GM12878 (cell line): ENCODE measurements at regions not wholly inside any gene's neighbourhood (a gene's known extent, or its start where the extent isn't known, plus 50 kb on each side); places are given as distances from the start of the nearest gene placed in this dataset.

Experiments
- ATAC-seq: fragments of 200-7000 bp; cut with Tn5 transposase; 3 replicates; pipeline ENCODE4 v1.9.1; 2020; ENCODE audit warnings: mild to moderate bottlenecking, moderate library complexity
- BruUV-seq: library from RNA; stranded (reverse); fragments of 400-500 nt; replicated peaks from 2 replicates; lab custom pipeline; 2021; lab: Mats Ljungman, UMichigan
- CTCF ChIA-PET: fragments of 300-600 bp; sonication (Branson Sonifier 250); formaldehyde crosslinking; extraction: SDS; loops from one replicate; lab custom pipeline; 2021; ENCODE audit warnings: inconsistent platforms; lab: Yijun Ruan, JAX
- POLR2A ChIA-PET: fragments of 350-600 bp; formaldehyde crosslinking; extraction: SDS; loops from one replicate; lab custom pipeline; 2021; ENCODE audit warnings: inconsistent platforms; lab: Charles Lee
- RAD21 ChIA-PET: fragments of 300-600 bp; sonication (Branson Sonifier 250); formaldehyde crosslinking; loops from one replicate; lab custom pipeline; 2023; ENCODE audit warnings: antibody characterized with exemption; ENCODE audit not compliant: unreplicated experiment; lab: Charles Lee
- SMC1A ChIA-PET: fragments of 300-600 bp; sonication (Branson Sonifier 250); formaldehyde crosslinking; loops from one replicate; lab custom pipeline; 2023; ENCODE audit not compliant: unreplicated experiment, uncharacterized antibody; lab: Charles Lee
- DNase-seq: peaks from one replicate; pipeline ENCODE4 v3.0.0-alpha.2; 2011; ENCODE audit warnings: low read depth, low spot score
- FAIRE-seq: peaks from 3 replicates; lab custom pipeline; 2011; peaks lifted over from hg19 to GRCh38; lab: Jason Lieb, UNC
- H2AFZ ChIP-seq: 2 replicates; pipeline ENCODE4 v1.6.0; 2011; ENCODE audit warnings: low read depth, low read length, control low read depth; ENCODE audit not compliant: control insufficient read depth
- H3K27ac ChIP-seq: 2 replicates; pipeline ENCODE4 v1.5.1; 2011; ENCODE audit warnings: control low read depth; ENCODE audit not compliant: control insufficient read depth, insufficient read depth
- H3K27me3 ChIP-seq, 2 experiments: replicated peaks in 1 of 2; 2 replicates each; pipeline versions ENCODE4 v1.6.0 to v1.6.1; 2011; ENCODE audit warnings: low read length in 1 of 2; ENCODE audit not compliant: control insufficient read depth in 2 of 2, insufficient read depth in 2 of 2
- H3K36me3 ChIP-seq, 2 experiments: 2 replicates each; pipeline ENCODE4 v1.5.1; 2011; ENCODE audit warnings: low read length in 1 of 2; ENCODE audit not compliant: control insufficient read depth in 2 of 2, insufficient read depth in 2 of 2
- H3K4me1 ChIP-seq: 2 replicates; pipeline ENCODE4 v1.6.1; 2011; ENCODE audit warnings: mild to moderate bottlenecking, low read length, moderate library complexity, mixed read lengths; ENCODE audit not compliant: control insufficient read depth, insufficient read depth
- H3K4me2 ChIP-seq: 2 replicates; pipeline ENCODE4 v1.6.0; 2011; ENCODE audit warnings: control low read depth; ENCODE audit not compliant: control insufficient read depth, insufficient read depth
- H3K4me3 ChIP-seq: fragments of 200-600 bp; sonication (generic); 2 replicates; pipeline ENCODE4 v1.5.1; 2016
- H3K79me2 ChIP-seq: 2 replicates; pipeline ENCODE4 v1.6.0; 2011; ENCODE audit warnings: low read length; ENCODE audit not compliant: control insufficient read depth, insufficient read depth
- H3K9ac ChIP-seq: 2 replicates; pipeline ENCODE4 v1.8.0; 2011; ENCODE audit warnings: low read length, control low read depth, mixed read lengths; ENCODE audit not compliant: control insufficient read depth, insufficient read depth
- H3K9me3 ChIP-seq: replicated peaks from 3 replicates; pipeline ENCODE4 v1.5.1; 2011; ENCODE audit warnings: mild to moderate bottlenecking, low read length; ENCODE audit not compliant: control insufficient read depth, insufficient read depth
- H4K20me1 ChIP-seq: 2 replicates; pipeline ENCODE4 v1.6.0; 2011; ENCODE audit not compliant: control insufficient read depth, insufficient read depth
- CBFB ChIP-seq: IDR thresholded peaks from 2 replicates; pipeline ENCODE4 v1.6.1; 2016; ENCODE audit warnings: antibody characterized with exemption, low read depth
- E2F4 ChIP-seq: IDR thresholded peaks from 2 replicates; pipeline ENCODE4 v1.6.1; 2012; ENCODE audit warnings: low read depth, low read length, improper control_type of control experiment
- E4F1 ChIP-seq: fragments of 450-650 bp; IDR thresholded peaks from 2 replicates; pipeline ENCODE4 v1.6.1; 2018; ENCODE audit warnings: borderline replicate concordance, mild to moderate bottlenecking; ENCODE audit not compliant: partially characterized antibody
- ELK1 ChIP-seq: IDR thresholded peaks from 2 replicates; pipeline ENCODE4 v1.6.1; 2012; ENCODE audit warnings: low read depth, low read length, improper control_type of control experiment
- GATAD2B ChIP-seq: fragments of 450-650 bp; conservative IDR thresholded peaks from 2 replicates; pipeline ENCODE4 v1.6.1; 2017; ENCODE audit warnings: low read depth, mild to moderate bottlenecking, moderate library complexity
- HCFC1 ChIP-seq: fragments of 150-350 bp; IDR thresholded peaks from 2 replicates; pipeline ENCODE4 v1.6.1; 2014; ENCODE audit warnings: low read length
- JUNB ChIP-seq: IDR thresholded peaks from 2 replicates; pipeline ENCODE4 v1.6.1; 2016; ENCODE audit warnings: antibody characterized with exemption, mild to moderate bottlenecking
- MTA2 ChIP-seq: fragments of 450-650 bp; IDR thresholded peaks from 2 replicates; pipeline ENCODE4 v1.6.1; 2016; ENCODE audit warnings: low read depth, mild to moderate bottlenecking, moderate library complexity
- NFYA ChIP-seq: IDR thresholded peaks from 2 replicates; pipeline ENCODE4 v1.6.1; 2011; ENCODE audit warnings: low read depth, mild to moderate bottlenecking, low read length, improper control_type of control experiment, borderline replicate concordance
- NR2C2 ChIP-seq: IDR thresholded peaks from 2 replicates; pipeline ENCODE4 v1.6.1; 2011; ENCODE audit warnings: borderline replicate concordance, low read depth; ENCODE audit not compliant: control insufficient read depth, insufficient read length
- PAX5 ChIP-seq: IDR thresholded peaks from 2 replicates; pipeline ENCODE4 v1.6.1; 2011; ENCODE audit warnings: low read depth, low read length, borderline replicate concordance
- POLR2AphosphoS2 ChIP-seq: IDR thresholded peaks from 2 replicates; pipeline ENCODE4 v1.6.1; 2011; ENCODE audit warnings: low read depth, mild to moderate bottlenecking, low read length, improper control_type of control experiment, moderate library complexity
- RAD21 ChIP-seq: IDR thresholded peaks from 2 replicates; pipeline ENCODE4 v1.6.1; 2011; ENCODE audit warnings: mild to moderate bottlenecking, low read depth, low read length, moderate library complexity; ENCODE audit not compliant: insufficient read depth
- RB1 ChIP-seq: fragments of 450-650 bp; formaldehyde crosslinking; IDR thresholded peaks from 2 replicates; pipeline ENCODE4 v1.6.1; 2017; ENCODE audit warnings: mild to moderate bottlenecking, borderline replicate concordance
- SIN3A ChIP-seq: IDR thresholded peaks from 2 replicates; pipeline ENCODE4 v1.6.1; 2012; ENCODE audit warnings: low read depth, low read length, improper control_type of control experiment
- STAT1 ChIP-seq: fragments of 450-650 bp; conservative IDR thresholded peaks from 2 replicates; pipeline ENCODE4 v1.6.1; 2014; ENCODE audit warnings: antibody characterized with exemption, mild to moderate bottlenecking
- SUPT20H ChIP-seq: IDR thresholded peaks from 2 replicates; pipeline ENCODE4 v1.6.1; 2011; ENCODE audit warnings: low read depth, mild to moderate bottlenecking, low read length, moderate library complexity, borderline replicate concordance; ENCODE audit not compliant: control insufficient read depth
- ZNF592 ChIP-seq: fragments of 450-650 bp; IDR thresholded peaks from 2 replicates; pipeline ENCODE4 v1.6.1; 2017; ENCODE audit warnings: mild to moderate bottlenecking, moderate library complexity
- in situ Hi-C: fragments of 300-500 bp; cut with MboI; formaldehyde crosslinking; loops from 9 replicates; pipeline ENCODE4 v1.14.3; 2018; ENCODE audit warnings: mixed read lengths
- intact Hi-C: fragments of 100-400 bp; cut with micrococcal nuclease; formaldehyde crosslinking; loops from one replicate; pipeline ENCODE4 v1.14.2; 2022; ENCODE audit not compliant: unreplicated experiment

- no peaks in the 10 kb centered on the region for H3K27me3 ChIP-seq
- BruUV-seq = no TSS peak
- FAIRE-seq (no peak), DNase-seq (no peak), ATAC-seq (no peak)
- H3K4me2 ChIP-seq = no peak overlapping the region
- no peak overlapping the region for H3K4me3 ChIP-seq
- H3K4me1 ChIP-seq = no peaks in the 10 kb centered on the region
- H3K27ac ChIP-seq = no peak overlapping the region
- POLR2A ChIA-PET = no interaction called here
- CTCF ChIA-PET = interaction anchor here (0.7 kb wide), 1 partner anchor 88 kb away, joined by 3 read pairs; no protein-coding TSS in a partner anchor
- no peaks in the 10 kb centered on the region for H3K9me3 ChIP-seq
- H3K79me2 ChIP-seq = no peaks in the 10 kb centered on the region
- RAD21 ChIA-PET = interaction anchor here (0.9 kb wide), 1 partner anchor 34 kb away, joined by 3 read pairs; no protein-coding TSS in a partner anchor
- SMC1A ChIA-PET = interaction anchor here (0.7 kb wide), 1 partner anchor 502 kb away, joined by 3 read pairs; no protein-coding TSS in a partner anchor
- no peak overlapping the region for H3K9ac ChIP-seq
- H2AFZ ChIP-seq = no peak overlapping the region
- intact Hi-C loops = no loop called here
- in situ Hi-C loops = no loop called here
- no peaks in the 10 kb centered on the region for H4K20me1 ChIP-seq
- H3K36me3 ChIP-seq = no peaks in the 10 kb centered on the region
- TF ChIP-seq STAT1 (no peak), SUPT20H (no peak), POLR2AphosphoS2 (no peak), NR2C2 (no peak), CBFB (no peak), ELK1 (no peak), ZNF592 (no peak), SIN3A (no peak), MTA2 (no peak), RAD21 (no peak), RB1 (no peak), GATAD2B (no peak), E4F1 (no peak), JUNB (no peak), PAX5 (no peak), HCFC1 (no peak), NFYA (no peak), E2F4 (no peak)
These were observed 100.5 kb upstream of the ELAC2 start for GRCh38 chr17:13118311-13118710.
